ENCODE measurements at regions not wholly inside any gene's neighbourhood (a gene's known extent, or its start where the extent isn't known, plus 50 kb on each side); places are given as distances from the start of the nearest gene placed in this dataset.

GRCh38 chr3:30174357-30174756, 432.0 kb upstream of the TGFBR2 start:
- dilution Hi-C loops (cut with MboI; ENCODE audit: extremely low pct_ligation_motif_present, low sequenced_read_pairs): no loop called here
- Histone ChIP-seq H3K9ac (ENCODE audit: control insufficient read depth, extremely low read depth, insufficient read depth, low read length) (no peak overlapping the region), H3K9me1 (ENCODE audit: control insufficient read depth, extremely low read depth, insufficient read depth, low read length) (no peaks in the 10 kb centered on the region), H3K4me1 (ENCODE audit: control insufficient read depth, extremely low read depth, insufficient read depth, low read length) (no peaks in the 10 kb centered on the region), H3K27me3 (ENCODE audit: control insufficient read depth, extremely low read depth, insufficient read depth, low read length) (no peaks in the 10 kb centered on the region), H4K20me1 (ENCODE audit: control insufficient read depth, extremely low read depth, insufficient read depth, low read length) (no peaks in the 10 kb centered on the region), H3K4me3 (ENCODE audit: control insufficient read depth in 2 of 3, extremely low read depth in 1 of 3, insufficient read depth in 2 of 3, low read depth in 1 of 3, low read length in 3 of 3) (no peak overlapping the region), H3K79me2 (ENCODE audit: control insufficient read depth, insufficient read depth, low read length) (no peaks in the 10 kb centered on the region), H3K27ac (ENCODE audit: control insufficient read depth, insufficient read depth, low read length) (no peak overlapping the region), H3K9me3 (ENCODE audit: control insufficient read depth, low read depth, low read length) (no peaks in the 10 kb centered on the region), H2AFZ (ENCODE audit: control insufficient read depth, low read length) (no peak overlapping the region), H3K4me2 (ENCODE audit: control insufficient read depth, extremely low read depth, insufficient read depth, low read depth, low read length) (no peak overlapping the region), H3K36me3 (ENCODE audit: control insufficient read depth in 2 of 2, extremely low read depth in 1 of 2, insufficient read depth in 2 of 2, low read length in 2 of 2) (no peaks in the 10 kb centered on the region)
- FAIRE-seq: no peak
- TF ChIP-seq CTCF (optimal IDR thresholded peaks at IDR 0.05 in 1 of 3, IDR thresholded peaks at IDR 0.05 in 1 of 3, conservative IDR thresholded peaks at IDR 0.05 in 1 of 3; ENCODE audit: extremely low read depth in 1 of 3, insufficient read depth in 2 of 3, low read length in 3 of 3) (no peak), EZH2 (IDR thresholded peaks at IDR 0.05; ENCODE audit: low read length) (no peak)
- DNase-seq (ENCODE audit: low read depth, low spot score): no peak

- Histone ChIP-seq H3K9me1 (ENCODE audit: control insufficient read depth, extremely low read depth, insufficient read depth, low read length) (no peaks in the 10 kb centered on the region), H3K36me3 (ENCODE audit: control insufficient read depth in 2 of 2, extremely low read depth in 1 of 2, insufficient read depth in 2 of 2, low read length in 2 of 2) (no peaks in the 10 kb centered on the region), H2AFZ (ENCODE audit: control insufficient read depth, low read length) (no peak overlapping the region), H3K4me1 (ENCODE audit: control insufficient read depth, extremely low read depth, insufficient read depth, low read length) (no peaks in the 10 kb centered on the region), H3K27ac (ENCODE audit: control insufficient read depth, insufficient read depth, low read length) (no peak overlapping the region), H3K4me2 (ENCODE audit: control insufficient read depth, extremely low read depth, insufficient read depth, low read depth, low read length) (no peak overlapping the region), H3K9me3 (ENCODE audit: control insufficient read depth, low read depth, low read length) (no peaks in the 10 kb centered on the region), H3K9ac (ENCODE audit: control insufficient read depth, extremely low read depth, insufficient read depth, low read length) (no peak overlapping the region), H3K27me3 (ENCODE audit: control insufficient read depth, extremely low read depth, insufficient read depth, low read length) (no peaks in the 10 kb centered on the region), H4K20me1 (ENCODE audit: control insufficient read depth, extremely low read depth, insufficient read depth, low read length) (no peaks in the 10 kb centered on the region), H3K4me3 (ENCODE audit: control insufficient read depth in 2 of 3, extremely low read depth in 1 of 3, insufficient read depth in 2 of 3, low read depth in 1 of 3, low read length in 3 of 3) (no peak overlapping the region), H3K79me2 (ENCODE audit: control insufficient read depth, insufficient read depth, low read length) (no peaks in the 10 kb centered on the region)
- DNase-seq (ENCODE audit: low read depth, low spot score): no peak
- FAIRE-seq: no peak
- TF ChIP-seq CTCF (optimal IDR thresholded peaks at IDR 0.05 in 1 of 3, IDR thresholded peaks at IDR 0.05 in 1 of 3, conservative IDR thresholded peaks at IDR 0.05 in 1 of 3; ENCODE audit: extremely low read depth in 1 of 3, insufficient read depth in 2 of 3, low read length in 3 of 3): no peak
- no peak for TF ChIP-seq EZH2 (IDR thresholded peaks at IDR 0.05; ENCODE audit: low read length)
- dilution Hi-C loops (cut with MboI; ENCODE audit: extremely low pct_ligation_motif_present, low sequenced_read_pairs): no loop called here
Measured at GRCh38 chr3:30180310-30181177, 425.9 kb upstream of the TGFBR2 start.
